SK-N-SH (cell line): ENCODE measurements at regions not wholly inside any gene's neighbourhood (a gene's known extent, or its start where the extent isn't known, plus 50 kb on each side); places are given as distances from the start of the nearest gene placed in this dataset.

Experiments
- CTCF ChIA-PET: fragments of 300-600, 350-600 bp; formaldehyde crosslinking; extraction: SDS; loops from one replicate; lab custom pipeline; 2021; lab: Yijun Ruan, JAX
- POLR2A ChIA-PET: fragments of 350-600 bp; sonication (Branson Sonifier 250); formaldehyde crosslinking; extraction: SDS; loops from one replicate; lab custom pipeline; 2020; ENCODE audit warnings: antibody characterized with exemption, inconsistent platforms; lab: Yijun Ruan, JAX
- DNase-seq: peaks from one replicate; pipeline ENCODE4 v3.0.0; 2012
- H2AFZ ChIP-seq: fragments of 200-600 bp; sonication (generic); 2 replicates; pipeline ENCODE4 v1.8.1; 2016; ENCODE audit warnings: antibody characterized with exemption, mild to moderate bottlenecking, low read depth
- H3F3A ChIP-seq: fragments of 200-600 bp; sonication (generic); replicated peaks from 2 replicates; pipeline ENCODE3; 2016; ENCODE audit warnings: antibody characterized with exemption, mild to moderate bottlenecking; ENCODE audit not compliant: insufficient read depth
- H3K27ac ChIP-seq, 2 experiments: fragments of 200-500 bp in 1 of 2; fragments of 200-600 bp in 1 of 2; sonication (Bioruptor generic) in 1 of 2; sonication (generic), shearing (Covaris generic) in 1 of 2; 2 replicates each; pipeline versions ENCODE4 v1.5.1 to v1.6.1; 2014 to 2016; ENCODE audit warnings: low read depth in 2 of 2, inconsistent platforms in 1 of 2, low read length in 1 of 2, mild to moderate bottlenecking in 1 of 2, mixed read lengths in 1 of 2
- H3K27me3 ChIP-seq: fragments of 200-600 bp; sonication (generic), shearing (Covaris generic); 2 replicates; pipeline ENCODE4 v1.6.1; 2016; ENCODE audit warnings: mixed run types; ENCODE audit not compliant: insufficient read depth
- H3K36me3 ChIP-seq, 2 experiments: fragments of 200-500 bp in 1 of 2; fragments of 200-600 bp in 1 of 2; sonication (Bioruptor generic) in 1 of 2; sonication (generic) in 1 of 2; replicated peaks in 1 of 2; 2 replicates each; pipeline versions ENCODE3 to v1.5.1; 2014 to 2016; ENCODE audit warnings: low read length in 1 of 2, mild to moderate bottlenecking in 1 of 2; ENCODE audit not compliant: insufficient read depth in 2 of 2, control insufficient read depth in 1 of 2
- H3K4me1 ChIP-seq, 2 experiments: fragments of 200-500 bp in 1 of 2; fragments of 200-600 bp in 1 of 2; sonication (Bioruptor generic) in 1 of 2; sonication (generic), shearing (Covaris generic) in 1 of 2; 2 replicates each; pipeline versions ENCODE4 v1.5.1 to v1.6.1; 2014 to 2016; ENCODE audit warnings: low read depth in 1 of 2, low read length in 1 of 2, mixed run types in 1 of 2; ENCODE audit not compliant: insufficient read depth in 2 of 2, control insufficient read depth in 1 of 2
- H3K4me2 ChIP-seq: fragments of 200-600 bp; sonication (generic), shearing (Covaris generic); 2 replicates; pipeline ENCODE4 v1.6.1; 2017; ENCODE audit warnings: mixed run types
- H3K4me3 ChIP-seq, 2 experiments: fragments of 200-500 bp in 1 of 2; fragments of 200-600 bp in 1 of 2; sonication (Bioruptor generic) in 1 of 2; sonication (generic), shearing (Covaris generic) in 1 of 2; 2 replicates each; pipeline versions ENCODE4 v1.5.1 to v1.8.1; 2014 to 2016; ENCODE audit warnings: low read depth in 2 of 2, inconsistent platforms in 1 of 2, low read length in 1 of 2, mild to moderate bottlenecking in 1 of 2, mixed read lengths in 1 of 2, moderate library complexity in 1 of 2
- H3K79me2 ChIP-seq: fragments of 200-600 bp; sonication (generic); 2 replicates; pipeline ENCODE4 v1.8.1; 2017; ENCODE audit warnings: mild to moderate bottlenecking; ENCODE audit not compliant: insufficient read depth
- H3K9ac ChIP-seq: fragments of 200-600 bp; sonication (generic); 2 replicates; pipeline ENCODE4 v1.6.1; 2017; ENCODE audit warnings: mixed run types
- H3K9me2 ChIP-seq: fragments of 200-600 bp; sonication (generic); 2 replicates; pipeline ENCODE4 v1.6.1; 2017; ENCODE audit warnings: mixed run types
- H3K9me3 ChIP-seq: fragments of 200-600 bp; sonication (generic); 2 replicates; pipeline ENCODE4 v1.6.1; 2017; ENCODE audit warnings: mixed run types, mild to moderate bottlenecking, moderate library complexity
- H4K20me1 ChIP-seq: fragments of 200-600 bp; sonication (generic); 2 replicates; pipeline ENCODE4 v1.6.1; 2017; ENCODE audit warnings: mild to moderate bottlenecking, mixed run types; ENCODE audit not compliant: insufficient read depth
- CTCF ChIP-seq: fragments of 200-600 bp; sonication (generic); IDR thresholded peaks from 2 replicates; pipeline ENCODE4 v1.6.1; 2017; ENCODE audit warnings: antibody characterized with exemption, mild to moderate bottlenecking, moderate library complexity
- EP300 ChIP-seq, 2 experiments: IDR thresholded peaks; 2 replicates each; pipeline versions ENCODE4 v1.4.0 to v1.6.1; 2012; ENCODE audit warnings: borderline replicate concordance in 1 of 2, low read depth in 1 of 2, low read length in 1 of 2
- FOXJ3 ChIP-seq: sonication (generic); formaldehyde crosslinking; IDR thresholded peaks from 2 replicates; pipeline ENCODE4 v1.5.1; 2020; ENCODE audit warnings: mild to moderate bottlenecking, missing genetic modification reagents
- GABPA ChIP-seq: IDR thresholded peaks from 2 replicates; pipeline ENCODE4 v1.4.0; 2012; ENCODE audit warnings: low read depth, mild to moderate bottlenecking
- IRF3 ChIP-seq: fragments of 150-350 bp; IDR thresholded peaks from 2 replicates; pipeline ENCODE4 v1.6.1; 2016; ENCODE audit warnings: mild to moderate bottlenecking, low read depth, low read length
- JUND ChIP-seq: IDR thresholded peaks from 2 replicates; pipeline ENCODE4 v1.4.0; 2012
- MAX ChIP-seq: IDR thresholded peaks from 2 replicates; pipeline ENCODE4 v1.4.0; 2012; ENCODE audit warnings: low read depth
- MXI1 ChIP-seq: IDR thresholded peaks from 2 replicates; pipeline ENCODE4 v1.6.1; 2012; ENCODE audit warnings: mild to moderate bottlenecking, low read depth, low read length, improper control_type of control experiment
- NRF1 ChIP-seq: IDR thresholded peaks from 2 replicates; pipeline ENCODE4 v1.6.1; 2012; ENCODE audit warnings: low read depth, mild to moderate bottlenecking, low read length
- SIN3A ChIP-seq: IDR thresholded peaks from 2 replicates; pipeline ENCODE4 v1.6.1; 2012; ENCODE audit warnings: low read depth, mild to moderate bottlenecking, low read length, moderate library complexity, borderline replicate concordance
- SMC3 ChIP-seq: IDR thresholded peaks from 2 replicates; pipeline ENCODE4 v1.6.1; 2012; ENCODE audit warnings: low read depth, low read length, improper control_type of control experiment
- TCF12 ChIP-seq: IDR thresholded peaks from 2 replicates; pipeline ENCODE4 v1.4.0; 2012
- TEAD4 ChIP-seq: IDR thresholded peaks from 2 replicates; pipeline ENCODE4 v1.4.0; 2012; ENCODE audit warnings: mild to moderate bottlenecking, borderline replicate concordance; ENCODE audit not compliant: insufficient read depth
- USF2 ChIP-seq: fragments of 150-350 bp; IDR thresholded peaks from 2 replicates; pipeline ENCODE4 v1.6.1; 2017; ENCODE audit warnings: antibody characterized with exemption, low read length, low read depth, borderline replicate concordance
- WGBS: methylation state at CpG from one replicate; pipeline ENCODE4 v1.1.6; 2017; ENCODE audit warnings: low lambda C conversion rate; 5-methylcytosine and 5-hydroxymethylcytosine counted together

GRCh38 chr16:17939723-17940122 lies 396.8 kb downstream of the NPIPA8 start:
- ChIA-PET POLR2A (no interaction called here), CTCF (no interaction called here)

More at GRCh38 chr16:17939723-17940122, 396.8 kb downstream of the NPIPA8 start:
- no peaks in the 10 kb centered on the region for H3K9me3 ChIP-seq
- no peaks in the 10 kb centered on the region for H3K9me2 ChIP-seq
- 52% methylated on average over 4 of the region's 4 CpGs for WGBS
- no peaks in the 10 kb centered on the region for H3K4me1 ChIP-seq
- no peak overlapping the region for H3K27ac ChIP-seq
- H3K4me3 ChIP-seq: no peak overlapping the region
- no peak overlapping the region for H3K9ac ChIP-seq
- H3K4me2 ChIP-seq: no peak overlapping the region
- no peaks in the 10 kb centered on the region for H3F3A ChIP-seq
- H4K20me1 ChIP-seq: no peaks in the 10 kb centered on the region
- H3K36me3 ChIP-seq: no peaks in the 10 kb centered on the region
- no peaks in the 10 kb centered on the region for H3K27me3 ChIP-seq
- TF ChIP-seq MAX: no peak
- TF ChIP-seq SIN3A: no peak
- TF ChIP-seq GABPA: no peak
- TF ChIP-seq NRF1: no peak
- no peak for TF ChIP-seq JUND
- no peak for TF ChIP-seq TCF12
- TF ChIP-seq CTCF: no peak
- no peak for TF ChIP-seq EP300 (IDR thresholded peaks at IDR 0.05; ENCODE audit: borderline replicate concordance in 1 of 2, low read depth in 1 of 2, low read length in 1 of 2)
- no peak for TF ChIP-seq TEAD4
- TF ChIP-seq FOXJ3 (CRISPR knock-in tag): no peak
- TF ChIP-seq USF2: no peak
- TF ChIP-seq SMC3: no peak
- no peak for TF ChIP-seq MXI1
- TF ChIP-seq IRF3: no peak
- no peak for DNase-seq
- H2AFZ ChIP-seq: no peak overlapping the region
- H3K79me2 ChIP-seq: no peaks in the 10 kb centered on the region
